Mucosa of descending colon (tissue), 3 donors: ENCODE measurements at regions not wholly inside any gene's neighbourhood (a gene's known extent, or its start where the extent isn't known, plus 50 kb on each side); places are given as distances from the start of the nearest gene placed in this dataset.

Source experiments
- ATAC-seq: fragments of 200-7000 bp; cut with Tn5 transposase; one replicate; pipeline ENCODE4 v1.9.1; 2020; ENCODE audit warnings: mild to moderate bottlenecking, moderate library complexity
- DNase-seq, 3 donors: peaks; one replicate each; pipeline ENCODE4 v3.0.0-alpha.2; 2020
- H3K36me3 ChIP-seq: fragments of 200-600 bp; one replicate; pipeline ENCODE4 v1.8.0; 2021; ENCODE audit warnings: low read depth, mild to moderate bottlenecking
- H3K4me1 ChIP-seq: fragments of 200-600 bp; one replicate; pipeline ENCODE4 v1.8.0; 2021; ENCODE audit warnings: low read depth, mild to moderate bottlenecking
- H3K4me3 ChIP-seq: fragments of 200-600 bp; one replicate; pipeline ENCODE4 v1.8.0; 2021; ENCODE audit warnings: mild to moderate bottlenecking
- H3K9me3 ChIP-seq: fragments of 200-600 bp; one replicate; pipeline ENCODE4 v1.8.0; 2021; ENCODE audit warnings: mild to moderate bottlenecking
- intact Hi-C, 2 donors: fragments of 100-400 bp; cut with DNase I in 1 of 2; cut with micrococcal nuclease in 1 of 2; formaldehyde crosslinking; loops; one replicate each; pipeline versions ENCODE4 v1.11.0 to v1.11.1; 2022; cut with DNase I, micrococcal nuclease
- TF ChIP-seq, protein P1 (sequence below): fragments of 200-600 bp; IDR thresholded peaks from one replicate; pipeline ENCODE4 v1.8.0; 2022; ENCODE audit warnings: antibody characterized with exemption, mild to moderate bottlenecking
- donor health status: DM: no; HTN: no; CAD: no; lungs with moderate emphysema.
- donor health status: DM: no; HTN: no; CAD: no.
- donor health status: DM: no; HTN: yes; CAD: no.

DNA sequence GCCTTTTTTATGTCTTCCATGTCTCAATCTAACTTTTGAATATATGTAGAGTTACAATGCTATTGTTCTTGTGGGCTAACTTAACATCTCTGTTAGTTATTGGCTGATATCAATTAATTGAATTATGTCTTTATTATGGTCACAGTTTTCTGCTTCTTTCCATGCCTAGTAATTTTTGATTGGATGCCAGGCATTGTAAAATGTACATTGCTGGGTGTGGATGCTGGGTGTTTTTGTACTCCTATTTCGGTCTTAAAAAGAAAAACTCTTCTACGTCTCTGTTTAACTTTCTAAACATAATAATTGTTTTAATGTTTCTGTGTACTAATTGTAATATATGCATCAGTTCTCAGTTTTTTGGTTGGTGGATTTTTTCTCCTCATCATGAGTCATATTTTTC lies 296.1 kb upstream of the PRICKLE1 start:
- DNase-seq (no peak), ATAC-seq (no peak)
- Histone ChIP-seq H3K36me3 (no peaks in the 10 kb centered on the region), H3K9me3 (peaks cover 20% of the 10 kb centered on the region), H3K4me3 (no peak overlapping the region), H3K4me1 (no peaks in the 10 kb centered on the region)
- intact Hi-C loops: no loop called here
- TF ChIP-seq, protein P1, sequence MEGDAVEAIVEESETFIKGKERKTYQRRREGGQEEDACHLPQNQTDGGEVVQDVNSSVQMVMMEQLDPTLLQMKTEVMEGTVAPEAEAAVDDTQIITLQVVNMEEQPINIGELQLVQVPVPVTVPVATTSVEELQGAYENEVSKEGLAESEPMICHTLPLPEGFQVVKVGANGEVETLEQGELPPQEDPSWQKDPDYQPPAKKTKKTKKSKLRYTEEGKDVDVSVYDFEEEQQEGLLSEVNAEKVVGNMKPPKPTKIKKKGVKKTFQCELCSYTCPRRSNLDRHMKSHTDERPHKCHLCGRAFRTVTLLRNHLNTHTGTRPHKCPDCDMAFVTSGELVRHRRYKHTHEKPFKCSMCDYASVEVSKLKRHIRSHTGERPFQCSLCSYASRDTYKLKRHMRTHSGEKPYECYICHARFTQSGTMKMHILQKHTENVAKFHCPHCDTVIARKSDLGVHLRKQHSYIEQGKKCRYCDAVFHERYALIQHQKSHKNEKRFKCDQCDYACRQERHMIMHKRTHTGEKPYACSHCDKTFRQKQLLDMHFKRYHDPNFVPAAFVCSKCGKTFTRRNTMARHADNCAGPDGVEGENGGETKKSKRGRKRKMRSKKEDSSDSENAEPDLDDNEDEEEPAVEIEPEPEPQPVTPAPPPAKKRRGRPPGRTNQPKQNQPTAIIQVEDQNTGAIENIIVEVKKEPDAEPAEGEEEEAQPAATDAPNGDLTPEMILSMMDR: no peak

DNA sequence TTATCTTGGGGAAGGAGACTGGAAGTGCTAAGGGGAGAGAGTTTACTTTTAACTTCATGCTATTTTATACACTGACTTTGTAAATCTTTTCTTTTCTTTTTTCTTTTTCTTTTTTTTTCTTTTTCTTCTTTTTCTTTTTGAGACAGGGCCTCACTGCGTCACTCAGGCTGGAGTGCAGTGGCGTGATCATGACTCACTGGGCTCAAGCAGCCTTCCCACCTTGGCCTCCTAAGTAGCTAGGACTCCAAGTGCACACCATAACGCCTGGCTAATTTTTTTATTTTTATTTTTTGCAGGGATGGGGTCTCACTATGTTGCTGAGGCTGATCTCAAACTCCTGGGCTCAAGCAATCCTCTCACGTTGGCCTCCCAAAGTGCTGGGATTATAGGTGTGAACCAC lies 294.6 kb upstream of the PRICKLE1 start:
- no peak for DNase-seq
- Histone ChIP-seq H3K4me1 (no peaks in the 10 kb centered on the region), H3K9me3 (peaks cover 14% of the 10 kb centered on the region), H3K4me3 (no peak overlapping the region), H3K36me3 (no peaks in the 10 kb centered on the region)
- intact Hi-C loops: no loop called here
- TF ChIP-seq, protein P1: no peak
- ATAC-seq: no peak

DNA sequence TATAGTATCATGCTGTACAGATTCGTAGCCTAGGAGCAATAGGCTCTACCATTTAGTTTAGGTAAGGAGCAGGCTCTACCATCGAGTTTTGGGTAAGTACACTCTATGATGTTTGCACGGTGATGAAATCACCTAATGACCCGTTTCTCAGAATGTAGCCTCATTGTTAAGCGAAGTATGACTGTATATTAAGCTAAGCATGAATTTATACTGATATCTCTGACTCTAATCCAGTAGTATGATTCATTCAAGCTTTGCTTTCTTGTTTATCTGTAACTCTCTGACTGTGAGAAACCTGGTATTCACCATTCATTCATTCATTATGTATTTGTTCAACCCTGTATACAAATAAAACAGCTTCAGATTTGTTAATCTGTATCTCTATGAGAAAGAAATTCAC lies 283.9 kb upstream of the PRICKLE1 start:
- H3K4me3 ChIP-seq: no peak overlapping the region
- no peaks in the 10 kb centered on the region for H3K36me3 ChIP-seq
- peaks cover 9% of the 10 kb centered on the region for H3K9me3 ChIP-seq
- TF ChIP-seq, protein P1: no peak
- H3K4me1 ChIP-seq: no peaks in the 10 kb centered on the region
- DNase-seq: no peak
- ATAC-seq: no peak
- intact Hi-C loops: no loop called here

DNA sequence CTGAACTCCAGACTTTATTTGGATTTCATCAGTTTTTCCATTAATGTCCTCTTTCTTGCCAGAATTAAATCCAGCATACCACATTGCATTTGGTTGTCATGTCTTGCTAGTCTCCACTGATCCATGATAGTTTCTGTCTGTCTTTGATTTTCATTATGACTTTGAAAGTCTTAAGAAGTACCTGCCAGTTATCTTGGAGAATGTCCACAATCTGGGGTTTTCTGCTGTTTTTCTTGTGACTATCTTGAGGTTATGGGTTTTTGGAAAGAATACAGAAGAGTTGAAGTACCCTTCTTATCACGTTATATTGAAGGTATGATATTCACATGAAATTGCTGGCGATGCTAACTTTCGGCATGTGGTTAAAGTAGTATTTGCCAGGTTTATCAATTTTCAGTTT lies 282.3 kb upstream of the PRICKLE1 start:
- intact Hi-C loops: no loop called here
- TF ChIP-seq, protein P1: no peak
- no peak for ATAC-seq
- DNase-seq: no peak
- Histone ChIP-seq H3K36me3 (no peaks in the 10 kb centered on the region), H3K4me1 (no peaks in the 10 kb centered on the region), H3K9me3 (peaks cover 11% of the 10 kb centered on the region), H3K4me3 (no peak overlapping the region)

DNA sequence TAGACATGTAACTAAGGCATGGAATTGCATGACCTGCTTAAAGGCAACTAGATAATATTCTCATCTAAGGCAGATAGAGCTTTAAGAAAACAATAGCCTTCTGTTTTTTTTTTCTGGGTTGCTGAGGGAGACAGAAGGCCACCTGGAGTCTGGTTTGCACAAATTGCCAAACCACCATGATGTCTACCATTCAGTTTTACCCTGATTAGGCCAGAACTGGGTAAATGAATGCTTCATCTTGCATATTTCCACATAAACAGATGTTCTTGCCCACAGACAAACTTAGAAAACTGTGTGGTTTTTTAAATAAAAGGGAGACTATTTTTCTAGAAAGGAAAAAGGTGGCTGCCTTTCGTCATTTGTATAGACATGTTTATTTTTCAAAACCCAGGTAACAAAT lies 278.7 kb upstream of the PRICKLE1 start:
- ATAC-seq (no peak), DNase-seq (no peak)
- intact Hi-C loops: no loop called here
- TF ChIP-seq, protein P1: no peak
- Histone ChIP-seq H3K4me3 (no peak overlapping the region), H3K9me3 (peaks cover 25% of the 10 kb centered on the region), H3K4me1 (no peaks in the 10 kb centered on the region), H3K36me3 (no peaks in the 10 kb centered on the region)

DNA sequence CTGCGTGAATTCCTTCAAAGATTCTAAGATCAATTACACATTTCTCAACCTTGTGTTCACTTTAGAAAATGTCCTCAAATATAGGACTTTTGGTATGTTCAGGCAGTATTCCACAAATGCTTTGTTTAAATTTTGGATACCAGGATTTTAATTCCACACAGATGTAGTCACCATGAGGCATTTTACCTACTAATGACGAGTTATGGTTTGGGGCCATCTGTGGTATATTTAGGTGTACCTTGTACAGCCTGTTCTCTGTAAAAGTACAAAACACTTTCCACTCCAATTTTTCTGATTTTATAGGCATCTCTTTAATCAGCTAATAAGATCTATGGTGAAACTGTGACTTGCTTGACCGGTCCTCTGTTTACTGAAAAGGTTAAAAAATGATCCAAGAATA lies 275.7 kb upstream of the PRICKLE1 start:
- ATAC-seq: no peak
- no peaks in the 10 kb centered on the region for H3K4me1 ChIP-seq

More for the DNA sequence above, 275.7 kb upstream of the PRICKLE1 start:
- intact Hi-C loops: no loop called here
- no peak for DNase-seq
- H3K4me3 ChIP-seq: no peak overlapping the region
- no peaks in the 10 kb centered on the region for H3K36me3 ChIP-seq
- TF ChIP-seq, protein P1: no peak
- peaks cover 24% of the 10 kb centered on the region for H3K9me3 ChIP-seq
